HAP-1 (cell line): ENCODE measurements at regions not wholly inside any gene's neighbourhood (a gene's known extent, or its start where the extent isn't known, plus 50 kb on each side); places are given as distances from the start of the nearest gene placed in this dataset.

Experiments used
- DNase-seq, 2 experiments: peaks; one replicate each; pipeline ENCODE4 v3.0.0-alpha.2; 2016 to 2020; ENCODE audit warnings: low spot score in 2 of 2
- H3K27me3 ChIP-seq: fragments of 250-450 bp; sonication (Bioruptor Pico); 2 replicates; pipeline ENCODE4 v1.5.1; 2020; ENCODE audit warnings: low read depth, mild to moderate bottlenecking, moderate library complexity
- H3K36me3 ChIP-seq: fragments of 250-450 bp; sonication (Bioruptor Pico); replicated peaks from 2 replicates; pipeline ENCODE4 v1.5.1; 2020; ENCODE audit warnings: mild to moderate bottlenecking
- H3K4me1 ChIP-seq: fragments of 250-450 bp; sonication (Bioruptor Pico); 2 replicates; pipeline ENCODE4 v1.5.1; 2020; ENCODE audit warnings: mild to moderate bottlenecking
- H3K4me3 ChIP-seq: fragments of 250-450 bp; sonication (Bioruptor Pico); 2 replicates; pipeline ENCODE4 v1.5.1; 2020; ENCODE audit warnings: mild to moderate bottlenecking, moderate library complexity
- H3K9me3 ChIP-seq: fragments of 250-450 bp; sonication (Bioruptor Pico); 2 replicates; pipeline ENCODE4 v1.5.1; 2020; ENCODE audit warnings: mild to moderate bottlenecking, moderate library complexity
- in situ Hi-C: fragments of 300-500 bp; cut with MboI; formaldehyde crosslinking; loops from 3 replicates; pipeline ENCODE4 v1.14.3; 2020; ENCODE audit warnings: low sequenced_read_pairs, inconsistent platforms, mixed read lengths

DNA sequence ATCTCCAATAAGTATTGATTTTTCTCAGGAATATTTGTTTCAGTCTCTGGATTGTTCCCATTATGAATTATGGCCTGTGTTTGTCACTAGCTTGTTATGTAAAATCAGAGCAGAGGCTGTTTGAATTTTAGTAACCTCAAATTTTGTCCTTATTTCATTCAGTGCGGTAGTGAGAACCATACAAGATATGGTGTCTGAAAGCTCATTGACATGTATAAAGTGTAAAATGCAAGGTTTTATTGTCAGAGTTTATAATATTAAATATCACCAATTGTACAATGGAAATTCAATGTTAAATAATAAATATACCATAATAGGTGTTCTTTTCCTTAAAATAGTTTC lies 353.3 kb upstream of the SYNCRIP start:
- Histone ChIP-seq H3K36me3 (no peaks in the 10 kb centered on the region), H3K4me1 (no peaks in the 10 kb centered on the region), H3K4me3 (no peak overlapping the region), H3K9me3 (no peaks in the 10 kb centered on the region), H3K27me3 (no peaks in the 10 kb centered on the region)
- no peak for DNase-seq
- in situ Hi-C loops = no loop called here

DNA sequence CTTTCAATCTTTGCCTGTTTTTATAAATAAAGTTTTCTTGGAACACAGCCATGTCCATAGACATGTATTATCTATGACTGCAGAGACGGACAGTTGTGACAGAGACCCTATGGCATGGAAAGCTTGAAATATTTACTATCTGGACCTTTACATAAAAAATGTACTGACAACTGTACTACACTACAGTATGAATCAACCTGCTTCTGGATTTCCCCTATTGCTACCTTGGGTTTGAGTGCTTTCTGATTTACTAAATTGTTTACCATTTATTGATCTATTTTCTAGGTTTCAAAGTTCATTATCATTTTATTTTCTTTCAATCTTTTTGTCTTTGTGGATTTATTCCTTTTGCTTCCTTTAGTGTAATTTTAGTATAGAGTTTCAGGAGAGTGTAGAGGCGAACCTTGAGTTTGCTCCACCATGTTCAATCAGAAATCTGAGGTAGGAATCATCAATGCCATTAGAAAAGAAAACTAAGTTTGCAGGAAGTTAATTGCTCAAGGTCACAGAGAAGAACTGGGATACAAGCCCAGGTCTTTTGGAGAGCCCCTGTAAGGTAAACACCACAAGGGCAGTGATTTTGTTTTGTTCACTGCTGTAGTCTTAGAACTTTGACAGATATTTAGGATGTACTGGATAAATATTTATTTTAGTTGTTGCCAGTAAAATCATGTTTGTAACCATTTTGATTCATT lies 352.8 kb upstream of the SYNCRIP start:
- Histone ChIP-seq H3K27me3 (no peaks in the 10 kb centered on the region), H3K9me3 (no peaks in the 10 kb centered on the region), H3K4me3 (no peak overlapping the region), H3K4me1 (no peaks in the 10 kb centered on the region), H3K36me3 (no peaks in the 10 kb centered on the region)
- no peak for DNase-seq
- in situ Hi-C loops = no loop called here

- no peaks in the 10 kb centered on the region for H3K4me1 ChIP-seq
- H3K27me3 ChIP-seq = no peaks in the 10 kb centered on the region
- H3K36me3 ChIP-seq = no peaks in the 10 kb centered on the region
- in situ Hi-C loops = no loop called here
- DNase-seq = no peak
- H3K9me3 ChIP-seq = no peaks in the 10 kb centered on the region
- H3K4me3 ChIP-seq = no peak overlapping the region
These were observed 344.0 kb upstream of the SYNCRIP start for GRCh38 chr6:85986681-85987080.

DNA sequence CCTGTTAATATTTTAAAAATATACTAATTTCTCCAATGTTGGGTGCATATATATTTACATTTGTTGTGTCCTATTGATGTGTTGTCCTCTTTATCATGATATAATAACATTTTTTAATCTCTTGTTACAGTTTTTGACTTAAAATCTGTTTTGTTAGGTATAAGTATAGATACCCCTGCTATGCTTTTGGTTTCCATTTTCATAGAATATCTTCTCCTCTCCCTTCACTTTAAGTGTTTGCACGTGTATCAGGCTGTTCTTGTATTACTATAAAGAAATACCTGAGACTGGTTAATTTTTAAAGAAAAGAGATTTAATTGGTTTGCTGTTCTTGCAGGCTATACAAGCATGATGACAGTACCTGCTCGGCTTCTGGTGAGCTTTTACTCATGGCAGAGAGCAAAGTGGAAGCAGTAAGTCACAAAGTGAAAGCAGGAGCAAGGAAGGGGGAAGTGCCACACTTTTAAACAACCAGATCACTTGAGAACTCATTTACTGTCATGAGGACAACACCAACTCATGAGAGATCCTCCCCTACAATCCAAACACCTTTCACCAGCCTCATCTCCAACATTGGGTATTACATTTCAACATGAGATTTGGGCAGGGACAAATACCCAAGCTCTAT lies 340.5 kb upstream of the SYNCRIP start:
- no peaks in the 10 kb centered on the region for H3K27me3 ChIP-seq
- no peak overlapping the region for H3K4me3 ChIP-seq
- in situ Hi-C loops = no loop called here
- no peaks in the 10 kb centered on the region for H3K36me3 ChIP-seq
- no peaks in the 10 kb centered on the region for H3K9me3 ChIP-seq
- DNase-seq = no peak
- H3K4me1 ChIP-seq = no peaks in the 10 kb centered on the region

- Histone ChIP-seq H3K4me3 (no peak overlapping the region), H3K9me3 (no peaks in the 10 kb centered on the region), H3K36me3 (no peaks in the 10 kb centered on the region), H3K27me3 (no peaks in the 10 kb centered on the region), H3K4me1 (no peaks in the 10 kb centered on the region)
- in situ Hi-C loops = no loop called here
- no peak for DNase-seq
These were observed 335.0 kb upstream of the SYNCRIP start for GRCh38 chr6:85977661-85978060.

DNA sequence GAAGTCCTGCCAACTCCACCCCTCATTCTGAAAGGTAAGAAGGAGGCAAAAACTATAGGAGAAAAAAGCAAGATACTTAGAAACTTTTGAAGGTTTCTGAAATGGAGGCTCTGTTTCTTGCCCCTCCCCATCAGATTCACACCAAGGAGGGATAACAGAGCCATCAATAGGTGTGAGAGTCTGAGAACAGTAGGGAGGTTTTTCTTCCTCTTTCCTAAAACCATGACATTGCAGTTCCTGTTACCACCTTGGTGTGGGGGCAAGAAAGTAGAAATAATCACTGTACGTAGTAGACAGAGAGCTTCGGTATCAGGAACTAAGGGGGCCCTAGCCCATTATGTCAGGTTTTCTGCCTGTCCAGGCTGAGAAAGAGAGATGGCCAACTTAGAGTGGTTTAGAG lies 333.3 kb upstream of the SYNCRIP start:
- no peaks in the 10 kb centered on the region for H3K27me3 ChIP-seq
- no peaks in the 10 kb centered on the region for H3K4me1 ChIP-seq
- no peak overlapping the region for H3K4me3 ChIP-seq
- H3K9me3 ChIP-seq = no peaks in the 10 kb centered on the region
- H3K36me3 ChIP-seq = no peaks in the 10 kb centered on the region
- no peak for DNase-seq
- in situ Hi-C loops = no loop called here

DNA sequence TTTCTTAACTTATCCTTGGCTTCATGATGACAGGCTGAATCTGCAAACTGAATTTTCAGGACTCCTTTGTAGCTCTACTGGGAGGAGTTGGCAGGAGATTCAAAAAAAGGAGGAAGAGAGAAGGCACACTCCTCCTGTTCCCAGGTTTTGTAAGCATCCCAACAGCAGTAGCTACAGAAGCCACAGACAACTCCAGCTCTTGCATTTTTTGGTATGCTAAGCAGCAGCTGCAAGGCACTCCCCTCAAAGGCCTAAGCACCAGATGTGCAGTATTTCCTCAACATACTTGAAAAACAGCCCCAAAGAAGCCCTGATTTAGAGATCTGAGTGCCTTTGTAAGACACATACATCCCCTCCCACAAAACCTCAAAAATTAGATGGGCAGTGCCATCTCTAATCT lies 328.6 kb upstream of the SYNCRIP start:
- H3K9me3 ChIP-seq = no peaks in the 10 kb centered on the region
- H3K27me3 ChIP-seq = no peaks in the 10 kb centered on the region
- H3K4me3 ChIP-seq = no peak overlapping the region
- H3K4me1 ChIP-seq = no peaks in the 10 kb centered on the region
- H3K36me3 ChIP-seq = no peaks in the 10 kb centered on the region
- in situ Hi-C loops = no loop called here
- no peak for DNase-seq

GRCh38 chr6:85966828-85967227 lies 324.1 kb upstream of the SYNCRIP start:
- no peak overlapping the region for H3K4me3 ChIP-seq
- no peaks in the 10 kb centered on the region for H3K9me3 ChIP-seq
- DNase-seq = no peak
- H3K27me3 ChIP-seq = no peaks in the 10 kb centered on the region
- in situ Hi-C loops = no loop called here
- no peaks in the 10 kb centered on the region for H3K36me3 ChIP-seq
- H3K4me1 ChIP-seq = no peaks in the 10 kb centered on the region

DNA sequence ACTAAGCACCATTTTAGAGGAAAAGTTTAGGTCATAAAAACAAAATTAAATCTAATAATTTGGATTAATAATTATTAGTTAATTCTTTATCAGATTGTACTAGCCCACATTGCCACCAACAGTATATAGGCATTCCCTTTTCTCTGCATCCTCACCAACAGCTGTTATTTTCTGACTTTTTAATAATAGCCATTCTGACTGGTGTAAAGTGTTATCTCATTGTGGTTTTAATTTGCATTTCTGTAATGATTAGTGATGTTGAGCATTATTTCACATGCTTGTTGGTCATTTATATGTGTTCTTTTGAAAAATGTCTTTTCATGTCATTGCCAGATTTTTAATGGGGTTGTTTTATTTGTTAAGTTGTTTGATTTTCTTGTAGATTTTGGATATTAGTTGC lies 319.1 kb upstream of the SYNCRIP start:
- Histone ChIP-seq H3K4me3 (no peak overlapping the region), H3K9me3 (no peaks in the 10 kb centered on the region), H3K4me1 (no peaks in the 10 kb centered on the region), H3K27me3 (no peaks in the 10 kb centered on the region), H3K36me3 (no peaks in the 10 kb centered on the region)
- in situ Hi-C loops = no loop called here
- DNase-seq = no peak

DNA sequence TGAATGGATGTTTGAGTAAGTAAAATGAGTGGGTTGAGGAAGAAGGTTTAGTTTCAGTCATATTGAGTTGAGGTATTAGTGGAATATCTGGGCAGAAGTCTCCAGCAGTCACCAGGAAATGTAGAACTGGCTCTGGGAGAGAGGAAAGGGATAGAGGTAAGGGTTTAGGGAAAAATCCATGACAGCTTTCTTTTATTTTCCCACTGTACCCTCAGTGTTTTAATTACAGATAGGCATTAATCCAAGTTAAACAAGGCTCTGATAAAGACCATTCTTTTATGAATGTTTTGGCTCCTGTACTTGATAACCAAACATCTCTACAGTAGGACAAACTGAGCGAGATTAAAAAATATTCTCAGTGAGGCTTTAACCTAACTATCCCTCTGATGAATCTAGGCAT lies 318.4 kb upstream of the SYNCRIP start:
- Histone ChIP-seq H3K36me3 (no peaks in the 10 kb centered on the region), H3K4me1 (no peaks in the 10 kb centered on the region), H3K4me3 (no peak overlapping the region), H3K27me3 (no peaks in the 10 kb centered on the region), H3K9me3 (no peaks in the 10 kb centered on the region)
- in situ Hi-C loops = no loop called here
- DNase-seq = no peak

GRCh38 chr6:85948481-85948880 lies 305.8 kb upstream of the SYNCRIP start:
- H3K36me3 ChIP-seq = no peaks in the 10 kb centered on the region
- H3K9me3 ChIP-seq = no peaks in the 10 kb centered on the region
- H3K27me3 ChIP-seq = no peaks in the 10 kb centered on the region
- H3K4me3 ChIP-seq = no peak overlapping the region
- no peaks in the 10 kb centered on the region for H3K4me1 ChIP-seq
- no peak for DNase-seq
- in situ Hi-C loops = no loop called here

GRCh38 chr6:85945459-85946185 lies 302.9 kb upstream of the SYNCRIP start:
- Histone ChIP-seq H3K36me3 (no peaks in the 10 kb centered on the region), H3K4me3 (no peak overlapping the region), H3K27me3 (no peaks in the 10 kb centered on the region), H3K4me1 (no peaks in the 10 kb centered on the region), H3K9me3 (no peaks in the 10 kb centered on the region)
- in situ Hi-C loops = no loop called here
- no peak for DNase-seq

- DNase-seq = no peak
- in situ Hi-C loops = no loop called here
- Histone ChIP-seq H3K4me3 (no peak overlapping the region), H3K9me3 (no peaks in the 10 kb centered on the region), H3K36me3 (no peaks in the 10 kb centered on the region), H3K4me1 (no peaks in the 10 kb centered on the region), H3K27me3 (no peaks in the 10 kb centered on the region)
These were observed 302.1 kb upstream of the SYNCRIP start for GRCh38 chr6:85944776-85945175.

- H3K4me1 ChIP-seq = no peaks in the 10 kb centered on the region
- in situ Hi-C loops = no loop called here
- H3K27me3 ChIP-seq = no peaks in the 10 kb centered on the region
- no peaks in the 10 kb centered on the region for H3K36me3 ChIP-seq
- no peaks in the 10 kb centered on the region for H3K9me3 ChIP-seq
- DNase-seq = no peak
- no peak overlapping the region for H3K4me3 ChIP-seq
These were observed 300.2 kb upstream of the SYNCRIP start for GRCh38 chr6:85942844-85943243.
